ENCODE measurements at regions not wholly inside any gene's neighbourhood (a gene's known extent, or its start where the extent isn't known, plus 50 kb on each side); places are given as distances from the start of the nearest gene placed in this dataset.
A peak's percentile ranks its signal among the peaks of the same experiment; 100 is the strongest.
"Not testable (repeated sequence)": the region's sequence is repeated elsewhere in the genome, so short reads cannot be mapped to it uniquely, and the experiment has no call there.

- no peak for DNase-seq
These were observed 868.0 kb downstream of the METTL15 start for GRCh38 chr11:28976012-28976800.

GRCh38 chr11:28969832-28970231, 861.6 kb downstream of the METTL15 start:
- DNase-seq: no peak

DNA sequence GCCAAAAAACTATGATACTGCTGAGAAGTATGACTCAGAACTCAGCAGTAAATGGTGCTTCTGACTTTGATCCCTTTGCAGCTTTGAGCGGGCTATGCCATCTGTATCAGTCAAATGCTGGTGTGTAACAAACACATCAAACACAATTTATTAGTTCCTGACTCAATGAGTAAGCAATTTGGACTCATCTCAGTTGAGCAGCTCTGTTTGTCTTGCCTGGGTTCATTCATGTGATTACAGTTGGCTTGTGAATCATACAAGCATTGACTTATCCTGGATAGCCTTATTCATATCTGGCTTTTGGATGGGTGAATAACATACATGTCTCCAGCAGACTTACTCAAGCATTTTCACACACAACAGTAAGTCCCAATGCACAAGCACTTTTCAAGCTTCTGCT, 858.8 kb downstream of the METTL15 start:
- no peak for DNase-seq

GRCh38 chr11:28965819-28966218, 857.6 kb downstream of the METTL15 start:
- DNase-seq: no peak

DNA sequence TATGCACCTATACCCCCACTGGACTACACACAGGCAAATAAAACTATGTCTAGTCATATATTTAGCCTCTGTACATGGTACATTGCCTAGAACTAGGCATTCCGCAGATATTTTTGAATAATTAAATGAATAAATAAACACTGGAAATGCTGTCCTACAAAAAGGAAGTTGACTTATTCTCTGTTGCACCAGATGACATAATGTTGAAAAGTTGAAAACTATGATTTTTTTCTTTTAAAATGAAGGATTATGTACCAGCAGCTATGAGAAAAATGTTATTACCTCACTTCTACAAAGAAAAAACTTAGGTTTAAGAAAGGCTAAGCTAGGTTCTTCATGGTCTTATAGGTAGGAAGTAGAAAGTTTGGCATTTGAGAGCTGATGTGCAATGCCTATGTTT, 856.6 kb downstream of the METTL15 start:
- DNase-seq: no peak

- no peak for DNase-seq
These were observed 855.0 kb downstream of the METTL15 start for GRCh38 chr11:28963187-28963586.

DNA sequence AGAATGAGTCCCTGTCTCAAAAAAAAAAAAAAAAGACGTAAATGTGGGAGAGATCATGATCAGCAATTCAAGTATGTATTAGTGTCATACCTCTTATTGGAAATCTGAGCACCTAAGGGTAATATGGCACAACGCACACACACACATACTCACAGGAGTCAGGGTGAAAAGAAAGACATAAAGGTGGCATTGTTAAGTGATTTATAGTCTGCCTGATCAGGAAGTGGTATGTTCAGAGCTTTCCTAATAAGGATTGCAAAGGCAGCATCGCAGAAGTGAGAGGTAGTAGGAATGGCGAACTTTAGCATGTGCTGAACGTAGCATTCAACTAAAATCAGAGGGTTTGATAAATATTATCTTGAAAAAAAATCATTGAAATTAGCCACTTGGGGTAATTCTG, 854.3 kb downstream of the METTL15 start:
- no peak for DNase-seq

DNA sequence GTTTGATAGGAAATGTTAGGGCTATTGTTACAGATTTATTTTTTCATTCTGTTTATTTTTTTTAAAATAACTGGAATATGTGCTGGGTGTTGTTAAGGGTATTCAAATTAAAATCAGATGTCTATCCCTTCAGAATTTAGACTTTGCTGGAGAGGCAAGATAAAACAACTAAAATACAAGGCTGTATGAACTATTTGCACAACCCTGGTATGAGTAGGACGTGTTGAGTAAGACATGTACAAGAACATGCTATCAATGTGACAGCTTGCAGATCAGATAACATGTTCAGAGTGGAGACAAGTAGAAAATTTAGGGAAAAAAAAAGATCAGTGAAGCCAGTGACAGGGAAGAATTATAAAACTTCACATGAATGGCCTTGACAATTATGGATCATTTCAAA, 853.5 kb downstream of the METTL15 start:
- no peak for DNase-seq

DNA sequence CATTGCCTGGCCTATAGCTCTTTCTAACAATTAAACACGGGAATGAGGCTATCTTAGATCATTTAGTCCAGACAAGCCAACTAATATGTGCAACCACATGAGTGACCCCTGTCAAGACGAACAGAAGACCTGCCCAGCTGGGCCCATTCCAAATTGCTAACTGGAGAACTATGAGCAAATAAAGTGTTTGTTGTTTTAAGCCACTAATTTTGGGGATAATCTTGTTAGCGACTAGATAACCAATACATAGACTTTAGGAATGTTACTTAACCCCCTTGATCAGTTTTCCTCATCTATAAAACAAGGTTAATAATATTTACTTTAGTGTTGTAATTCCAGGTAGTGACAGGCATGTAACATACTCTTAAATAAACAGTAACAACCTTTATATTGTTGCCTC, 848.3 kb downstream of the METTL15 start:
- DNase-seq: no peak

DNA sequence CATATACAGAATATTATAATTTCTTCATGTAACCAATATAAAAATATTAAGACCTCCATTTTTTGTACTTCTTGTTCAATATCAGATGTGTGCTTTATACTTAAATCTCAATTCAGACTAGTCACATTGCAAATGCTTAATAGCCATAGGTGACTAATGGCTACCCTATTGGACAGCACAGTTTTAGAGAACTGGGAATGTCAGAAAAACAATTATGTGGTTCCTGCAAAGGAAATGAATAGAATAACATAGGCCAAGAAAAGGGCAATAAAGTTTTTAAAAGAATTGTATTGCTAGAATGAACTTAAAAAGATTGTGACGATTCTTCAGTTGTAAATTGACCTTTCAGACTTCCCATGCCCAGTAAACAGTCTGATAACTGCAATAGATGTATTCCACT, 843.0 kb downstream of the METTL15 start:
- no peak for DNase-seq

- no peak for DNase-seq
These were observed 831.2 kb downstream of the METTL15 start for GRCh38 chr11:28939381-28939780.

DNA sequence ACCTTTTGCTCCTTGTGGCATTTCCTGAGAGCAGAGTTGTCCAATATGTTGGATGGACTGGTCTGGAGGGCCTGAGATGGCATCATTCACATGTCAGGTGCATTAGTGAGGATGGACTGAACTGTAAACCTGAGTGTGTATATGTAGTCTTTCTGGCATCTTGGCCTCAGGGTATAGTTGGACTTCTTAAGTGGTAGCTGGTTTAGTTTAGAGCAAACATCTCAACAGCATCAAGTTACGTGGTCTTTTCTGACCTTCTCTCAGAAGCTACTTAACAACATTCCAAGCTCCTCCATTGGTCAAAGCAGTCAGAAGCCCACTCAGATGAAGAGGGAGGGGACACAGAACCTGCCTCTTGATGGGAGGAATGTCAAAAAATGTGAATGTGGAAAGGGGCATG, 829.9 kb downstream of the METTL15 start:
- DNase-seq: no peak

GRCh38 chr11:28932940-28933339, 824.8 kb downstream of the METTL15 start:
- no peak for DNase-seq

GRCh38 chr11:28924004-28924403, 815.8 kb downstream of the METTL15 start:
- no peak for DNase-seq

- DNase-seq: peak; percentile 79
These were observed 814.3 kb downstream of the METTL15 start for GRCh38 chr11:28922386-28922981.

DNA sequence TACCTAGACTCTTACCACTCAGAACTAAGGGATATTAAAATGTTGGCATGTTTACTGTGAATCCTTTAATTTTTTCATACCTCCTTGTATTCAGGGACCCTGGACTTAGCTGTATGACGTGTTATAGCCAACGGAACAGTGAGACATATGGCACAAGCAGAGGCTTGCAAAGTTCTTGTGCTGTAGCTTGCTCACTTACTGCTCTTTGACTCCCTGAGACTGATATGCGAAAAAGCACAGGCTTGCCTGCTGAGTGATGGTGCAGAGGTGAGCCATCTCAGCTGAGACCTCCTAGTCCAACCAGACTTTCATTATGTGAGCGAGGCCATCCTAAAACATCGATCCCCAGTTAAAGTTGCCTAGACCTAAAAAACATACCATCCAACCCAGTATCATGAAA, 811.0 kb downstream of the METTL15 start:
- DNase-seq: no peak

GRCh38 chr11:28913883-28914282, 805.7 kb downstream of the METTL15 start:
- DNase-seq: no peak

DNA sequence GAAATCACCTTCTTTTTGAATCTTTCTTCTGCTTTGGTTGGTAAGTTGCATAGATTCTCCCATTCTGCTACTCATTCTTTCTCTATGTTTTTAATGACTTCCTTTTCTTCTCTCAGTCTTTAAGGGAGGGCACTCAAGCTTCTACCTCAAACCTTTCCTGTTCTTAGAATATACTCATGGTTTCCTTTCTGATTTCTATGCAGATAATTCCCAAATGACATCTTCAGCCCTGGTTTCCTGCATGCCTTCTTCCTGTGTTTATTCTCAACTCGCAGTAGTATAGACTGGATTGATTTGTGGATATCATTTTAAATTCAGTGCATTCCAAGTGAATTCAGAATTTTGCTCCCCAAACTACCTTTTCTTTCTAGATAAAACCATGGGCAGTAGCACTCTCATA, 803.6 kb downstream of the METTL15 start:
- DNase-seq: no peak

- DNase-seq: no peak
These were observed 802.7 kb downstream of the METTL15 start for GRCh38 chr11:28910926-28911325.

DNA sequence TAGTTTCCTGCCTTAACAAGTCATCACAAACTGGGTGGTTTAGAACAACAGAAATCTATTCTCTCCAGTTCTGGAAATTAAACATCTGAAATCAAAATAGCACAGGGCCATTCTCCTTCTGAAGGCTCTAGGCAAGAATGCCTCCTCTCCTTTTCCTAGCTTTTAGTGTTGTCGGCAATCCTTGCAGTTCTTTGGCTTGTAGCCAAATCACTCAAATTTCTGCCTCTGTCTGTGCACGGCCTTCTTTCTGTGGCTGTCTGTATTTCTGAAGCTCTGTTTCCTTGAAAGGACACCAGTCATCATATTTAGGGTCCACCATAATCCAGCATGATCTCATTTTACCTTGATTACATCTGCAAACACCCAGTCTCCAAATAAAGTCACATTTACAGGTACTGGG, 795.5 kb downstream of the METTL15 start:
- peak; percentile 44 for DNase-seq

GRCh38 chr11:28900427-28900826, 792.2 kb downstream of the METTL15 start:
- DNase-seq: no peak

DNA sequence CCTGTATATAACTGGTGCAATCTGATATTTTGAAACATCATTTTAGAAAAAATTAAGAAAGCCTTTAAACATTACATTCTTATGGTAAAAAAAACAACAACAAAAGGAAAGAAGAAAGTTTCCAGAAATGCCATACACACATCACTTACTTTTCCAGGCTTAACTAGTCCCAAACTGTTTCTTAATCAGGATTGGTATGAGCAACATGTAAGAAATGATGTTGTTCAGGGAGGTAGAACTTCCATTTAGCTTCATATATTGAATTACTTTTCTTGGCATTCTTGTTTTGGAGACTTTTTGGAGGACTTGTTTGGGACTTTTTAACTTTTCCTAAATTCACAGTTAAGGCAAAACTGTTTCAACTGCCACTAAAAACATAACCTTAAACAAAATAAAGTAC, 791.5 kb downstream of the METTL15 start:
- DNase-seq: no peak

DNA sequence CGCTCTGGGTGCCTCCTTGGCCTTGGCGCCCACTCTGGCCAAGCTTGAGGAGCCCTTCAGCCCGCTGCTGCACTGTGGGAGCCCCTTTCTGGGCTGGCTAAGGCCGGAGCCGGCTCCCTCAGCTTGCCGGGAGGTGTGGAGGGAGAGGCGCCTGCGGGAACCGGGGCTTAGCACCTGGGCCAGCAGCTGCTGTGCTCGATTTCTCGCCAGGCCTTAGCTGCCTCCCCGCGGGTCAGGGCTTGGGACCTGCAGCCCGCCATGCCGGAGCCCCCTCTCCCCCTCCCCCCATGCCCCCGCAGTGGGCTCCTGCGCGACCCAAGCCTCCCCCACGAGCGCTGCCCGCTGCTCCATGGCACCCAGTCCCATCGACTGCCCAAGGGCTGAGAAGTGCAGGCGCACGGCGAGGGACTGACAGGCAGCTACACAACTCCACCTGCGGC, 782.4 kb downstream of the METTL15 start:
- not testable (repeated sequence) for DNase-seq

DNA sequence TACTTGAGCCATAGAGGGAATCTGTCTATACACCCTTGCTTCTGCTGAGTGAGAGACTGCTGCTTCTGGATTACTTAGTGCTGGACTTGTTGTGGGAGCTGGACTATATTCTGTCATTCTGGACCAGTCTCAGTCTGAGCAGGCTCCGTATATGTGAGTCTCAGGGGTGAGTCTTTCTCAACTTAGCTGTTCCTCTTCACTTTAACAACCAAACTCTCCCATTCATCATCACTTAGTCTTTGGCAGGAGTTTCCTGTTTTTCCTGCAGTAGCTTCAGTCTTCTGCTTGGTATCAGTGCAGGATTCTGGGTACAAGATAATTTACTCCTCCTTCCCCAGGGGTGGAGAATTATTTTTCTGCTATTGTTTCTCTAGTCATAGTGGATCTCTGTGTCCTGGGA, 779.5 kb downstream of the METTL15 start:
- DNase-seq: no peak

Data from tongue (tissue), 1 donor.